HCT116 (cell line): ENCODE measurements at regions not wholly inside any gene's neighbourhood (a gene's known extent, or its start where the extent isn't known, plus 50 kb on each side); places are given as distances from the start of the nearest gene placed in this dataset.
"Not testable (repeated sequence)": the region's sequence is repeated elsewhere in the genome, so short reads cannot be mapped to it uniquely, and the experiment has no call there.

Source experiments
- ATAC-seq: fragments of 200-7000 bp; cut with Tn5 transposase; 2 replicates; pipeline ENCODE4 v1.9.1; 2020; ENCODE audit warnings: mild to moderate bottlenecking, moderate library complexity
- BruUV-seq: library from RNA; stranded (reverse); fragments of 400-500 nt; replicated peaks from 2 replicates; lab custom pipeline; 2021; lab: Mats Ljungman, UMichigan
- CTCF ChIA-PET: fragments of 300-600 bp; sonication (Branson Sonifier 250); formaldehyde crosslinking; loops from one replicate; lab custom pipeline; 2021; ENCODE audit warnings: antibody characterized with exemption; lab: Charles Lee
- POLR2A ChIA-PET: fragments of 300-600, 350-600 bp; sonication (Branson Sonifier 250); formaldehyde crosslinking; loops from one replicate; lab custom pipeline; 2021; ENCODE audit warnings: antibody characterized with exemption; lab: Charles Lee
- RAD21 ChIA-PET, 2 experiments: fragments of 300-600 bp; sonication (Branson Sonifier 250); formaldehyde crosslinking; loops; one replicate each; lab custom pipeline; 2023; ENCODE audit warnings: low total read pairs in 2 of 2; ENCODE audit not compliant: uncharacterized antibody in 2 of 2, unreplicated experiment in 2 of 2, low non-redundant PET in 1 of 2; lab: Charles Lee
- DNase-seq: peaks from one replicate; pipeline ENCODE4 v3.0.0-alpha.2; 2010; ENCODE audit warnings: low read depth, low spot score
- H2AFZ ChIP-seq: fragments of 200-600 bp; shearing (Covaris generic), sonication (generic); 2 replicates; pipeline ENCODE4 v1.6.1; 2017; ENCODE audit warnings: low read depth, mixed run types, mixed read lengths, antibody characterized with exemption, low read length; ENCODE audit not compliant: poor library complexity, severe bottlenecking
- H3K27ac ChIP-seq: 2 replicates; pipeline ENCODE4 v1.5.1; 2012; ENCODE audit warnings: low read depth, low read length
- H3K27me3 ChIP-seq: fragments of 200-600 bp; sonication (generic); 2 replicates; pipeline ENCODE4 v1.6.1; 2016; ENCODE audit warnings: mixed run types, low read length, mixed read lengths; ENCODE audit not compliant: insufficient read depth
- H3K36me3 ChIP-seq, 2 experiments: fragments of 200-500 bp in 1 of 2; fragments of 200-600 bp in 1 of 2; sonication (Bioruptor generic) in 1 of 2; sonication (generic) in 1 of 2; 2 replicates each; pipeline versions ENCODE4 v1.5.1 to v1.6.1; 2014 to 2016; ENCODE audit warnings: low read length in 2 of 2, inconsistent platforms in 1 of 2, mixed read lengths in 1 of 2, mixed run types in 1 of 2; ENCODE audit not compliant: insufficient read depth in 2 of 2, control insufficient read depth in 1 of 2
- H3K4me1 ChIP-seq, 2 experiments: fragments of 200-600 bp in 1 of 2; sonication (generic) in 1 of 2; 2 replicates each; pipeline versions ENCODE4 v1.5.1 to v1.6.1; 2012 to 2017; ENCODE audit warnings: low read length in 2 of 2, inconsistent platforms in 1 of 2, mild to moderate bottlenecking in 1 of 2, mixed read lengths in 1 of 2, mixed run types in 1 of 2, moderate library complexity in 1 of 2; ENCODE audit not compliant: insufficient read depth in 2 of 2, control insufficient read depth in 1 of 2
- H3K4me2 ChIP-seq: fragments of 200-600 bp; sonication (generic); 2 replicates; pipeline ENCODE4 v1.6.1; 2017; ENCODE audit warnings: mixed run types, low read length, mixed read lengths
- H3K4me3 ChIP-seq, 2 experiments: fragments of 200-600 bp in 1 of 2; sonication (generic) in 1 of 2; replicated peaks in 1 of 2; 2 replicates each; pipeline ENCODE4 v1.5.1; 2011 to 2016; ENCODE audit warnings: low read length in 2 of 2, control low read depth in 1 of 2, low read depth in 1 of 2, mild to moderate bottlenecking in 1 of 2, mixed read lengths in 1 of 2, mixed run types in 1 of 2
- H3K79me2 ChIP-seq: fragments of 200-600 bp; sonication (generic); 2 replicates; pipeline ENCODE4 v1.6.1; 2017; ENCODE audit warnings: mild to moderate bottlenecking, mixed run types, low read length, moderate library complexity, mixed read lengths; ENCODE audit not compliant: insufficient read depth
- H3K9ac ChIP-seq: fragments of 200-600 bp; sonication (generic); 2 replicates; pipeline ENCODE4 v1.6.1; 2016; ENCODE audit warnings: low read length, mixed read lengths
- H3K9me2 ChIP-seq: fragments of 200-600 bp; sonication (generic), shearing (Covaris generic); 2 replicates; pipeline ENCODE4 v1.6.1; 2017; ENCODE audit warnings: mixed run types, mild to moderate bottlenecking, moderate library complexity; ENCODE audit not compliant: insufficient read depth
- H3K9me3 ChIP-seq, 2 experiments: fragments of 200-500 bp in 1 of 2; fragments of 200-600 bp in 1 of 2; sonication (Bioruptor generic) in 1 of 2; sonication (generic) in 1 of 2; 2 replicates each; pipeline ENCODE4 v1.6.1; 2014 to 2017; ENCODE audit warnings: low read length in 2 of 2, mixed read lengths in 2 of 2, inconsistent platforms in 1 of 2, low read depth in 1 of 2, mild to moderate bottlenecking in 1 of 2, mixed run types in 1 of 2, moderate library complexity in 1 of 2; ENCODE audit not compliant: control insufficient read depth in 1 of 2, insufficient read depth in 1 of 2
- H4K20me1 ChIP-seq: fragments of 200-600 bp; sonication (generic), shearing (Covaris generic); 2 replicates; pipeline ENCODE4 v1.6.1; 2017; ENCODE audit warnings: mixed run types, mild to moderate bottlenecking, moderate library complexity; ENCODE audit not compliant: insufficient read depth
- CBX3 ChIP-seq: IDR thresholded peaks from 2 replicates; pipeline ENCODE4 v1.6.1; 2012; ENCODE audit warnings: low read depth
- CEBPB ChIP-seq: IDR thresholded peaks from 2 replicates; pipeline ENCODE4 v1.6.1; 2012; ENCODE audit warnings: low read depth
- MAX ChIP-seq: IDR thresholded peaks from 2 replicates; pipeline ENCODE4 v1.6.1; 2012
- intact Hi-C: fragments of 100-400 bp; cut with micrococcal nuclease; formaldehyde crosslinking; loops from 2 replicates; pipeline ENCODE4 v1.10.0; 2022

- TF ChIP-seq MAX: peak; percentile 77
- no peak for TF ChIP-seq CEBPB
- peak; percentile 70 for TF ChIP-seq CBX3
Observed at GRCh38 chr12:131242741-131243496, 289.2 kb downstream of the ADGRD1 start (continued).

- H3K4me1 ChIP-seq, H3K27me3 ChIP-seq, H3K9ac ChIP-seq, H3K27ac ChIP-seq, H3K4me2 ChIP-seq, ATAC-seq, CTCF ChIA-PET, H3K4me3 ChIP-seq, DNase-seq, H2AFZ ChIP-seq, H4K20me1 ChIP-seq, H3K36me3 ChIP-seq, intact Hi-C loops, H3K9me3 ChIP-seq, H3K9me2 ChIP-seq, RAD21 ChIA-PET, BruUV-seq, POLR2A ChIA-PET, H3K79me2 ChIP-seq: not testable (repeated sequence)
Observed at GRCh38 chr12:131244157-131244688, 290.5 kb downstream of the ADGRD1 start.

GRCh38 chr12:131245161-131245560 is 291.5 kb downstream of the ADGRD1 start:
- H3K4me1 ChIP-seq, H2AFZ ChIP-seq, H3K79me2 ChIP-seq, H3K36me3 ChIP-seq, intact Hi-C loops, H3K9ac ChIP-seq, H3K27ac ChIP-seq, H3K9me2 ChIP-seq, H3K27me3 ChIP-seq, DNase-seq, POLR2A ChIA-PET, H3K4me2 ChIP-seq, H4K20me1 ChIP-seq, H3K4me3 ChIP-seq, ATAC-seq, BruUV-seq, CTCF ChIA-PET, RAD21 ChIA-PET, H3K9me3 ChIP-seq: not testable (repeated sequence)
